HEK293 (cell line): ENCODE measurements at regions not wholly inside any gene's neighbourhood (a gene's known extent, or its start where the extent isn't known, plus 50 kb on each side); places are given as distances from the start of the nearest gene placed in this dataset.

Experiments
- CTCF ChIA-PET: fragments of 350-600 bp; formaldehyde crosslinking; extraction: SDS; loops from one replicate; lab custom pipeline; 2021; ENCODE audit warnings: antibody characterized with exemption; lab: Yijun Ruan, JAX
- POLR2A ChIA-PET: fragments of 300-600 bp; formaldehyde crosslinking; extraction: SDS; loops from one replicate; lab custom pipeline; 2020; ENCODE audit warnings: antibody characterized with exemption, inconsistent platforms; lab: Yijun Ruan, JAX
- H3K27ac ChIP-seq: fragments of 200-500 bp; sonication (Bioruptor generic); 2 replicates; pipeline ENCODE4 v1.5.1; 2014; ENCODE audit warnings: low read depth, low read length, control low read depth, inconsistent platforms; ENCODE audit errors: extremely low read depth
- H3K36me3 ChIP-seq, 2 experiments: fragments of 200-500 bp in 1 of 2; sonication (Bioruptor generic) in 1 of 2; 1 replicate in 1 of 2; 2 replicates in 1 of 2; pipeline ENCODE4 v1.5.1; 2014 to 2017; ENCODE audit warnings: inconsistent platforms in 2 of 2, low read length in 2 of 2; ENCODE audit not compliant: control insufficient read depth in 2 of 2, insufficient read depth in 1 of 2
- H3K4me1 ChIP-seq: fragments of 200-500 bp; sonication (Bioruptor generic); 2 replicates; pipeline ENCODE4 v1.5.1; 2014; ENCODE audit warnings: mild to moderate bottlenecking, low read length, inconsistent platforms; ENCODE audit not compliant: control insufficient read depth, insufficient read depth
- H3K4me3 ChIP-seq: 2 replicates; pipeline ENCODE4 v1.5.1; 2011; ENCODE audit warnings: low read depth, mild to moderate bottlenecking, control low read depth, low read length, moderate library complexity
- H3K9me3 ChIP-seq: fragments of 200-500 bp; sonication (Bioruptor generic); 2 replicates; pipeline ENCODE4 v1.5.1; 2014; ENCODE audit warnings: low read depth, low read length, inconsistent platforms; ENCODE audit not compliant: control insufficient read depth, insufficient read depth
- BCL11A ChIP-seq: fragments of 450-650 bp; formaldehyde crosslinking; IDR thresholded peaks from 2 replicates; pipeline ENCODE4 v1.5.1; 2016; ENCODE audit warnings: low read depth, missing biosample characterization, missing genetic modification characterization
- HIC1 ChIP-seq: fragments of 450-650 bp; formaldehyde crosslinking; IDR thresholded peaks from 2 replicates; pipeline ENCODE4 v1.5.1; 2016; ENCODE audit warnings: missing biosample characterization, missing genetic modification characterization
- MYNN ChIP-seq: fragments of 450-650 bp; formaldehyde crosslinking; IDR thresholded peaks from 2 replicates; pipeline ENCODE4 v1.5.1; 2016; ENCODE audit warnings: missing biosample characterization, missing genetic modification characterization, borderline replicate concordance
- TCF7L2 ChIP-seq: IDR thresholded peaks from 2 replicates; pipeline ENCODE4 v1.6.1; 2011; ENCODE audit warnings: low read depth, mild to moderate bottlenecking, inconsistent platforms, low read length, moderate library complexity, borderline replicate concordance
- ZBTB11 ChIP-seq: fragments of 450-650 bp; formaldehyde crosslinking; conservative IDR thresholded peaks from 2 replicates; pipeline ENCODE4 v1.5.1; 2016; ENCODE audit warnings: low read depth, missing biosample characterization, missing genetic modification characterization
- ZBTB21 ChIP-seq: fragments of 450-650 bp; formaldehyde crosslinking; IDR thresholded peaks from 2 replicates; pipeline ENCODE4 v1.5.1; 2017; ENCODE audit warnings: missing biosample characterization, missing genetic modification characterization
- ZEB2 ChIP-seq: fragments of 450-650 bp; formaldehyde crosslinking; IDR thresholded peaks from 2 replicates; pipeline ENCODE4 v1.5.1; 2016; ENCODE audit warnings: missing biosample characterization, missing genetic modification characterization
- ZFP69B ChIP-seq: fragments of 450-650 bp; formaldehyde crosslinking; IDR thresholded peaks from 2 replicates; pipeline ENCODE4 v1.5.1; 2016; ENCODE audit warnings: missing biosample characterization, missing genetic modification characterization
- ZNF114 ChIP-seq: fragments of 450-650 bp; formaldehyde crosslinking; IDR thresholded peaks from 2 replicates; pipeline ENCODE4 v1.5.0; 2017; ENCODE audit warnings: missing biosample characterization, missing genetic modification characterization
- ZNF18 ChIP-seq: fragments of 450-650 bp; formaldehyde crosslinking; IDR thresholded peaks from 2 replicates; pipeline ENCODE4 v1.5.1; 2016; ENCODE audit warnings: missing biosample characterization, missing genetic modification characterization
- ZNF223 ChIP-seq: fragments of 450-650 bp; formaldehyde crosslinking; IDR thresholded peaks from 2 replicates; pipeline ENCODE4 v1.5.1; 2016; ENCODE audit warnings: missing biosample characterization, missing genetic modification characterization
- ZNF341 ChIP-seq: fragments of 450-650 bp; formaldehyde crosslinking; IDR thresholded peaks from 2 replicates; pipeline ENCODE4; 2016; ENCODE audit warnings: low read depth, missing biosample characterization, missing genetic modification characterization
- ZNF366 ChIP-seq: fragments of 450-650 bp; formaldehyde crosslinking; conservative IDR thresholded peaks from 2 replicates; pipeline ENCODE4 v1.5.1; 2016; ENCODE audit warnings: missing biosample characterization, missing genetic modification characterization
- ZNF513 ChIP-seq: fragments of 450-650 bp; IDR thresholded peaks from 2 replicates; pipeline ENCODE4 v1.5.1; 2018; ENCODE audit warnings: missing biosample characterization, missing genetic modification characterization
- ZNF560 ChIP-seq: fragments of 450-650 bp; formaldehyde crosslinking; IDR thresholded peaks from 2 replicates; pipeline ENCODE4 v1.5.1; 2017; ENCODE audit warnings: missing biosample characterization, missing genetic modification characterization, borderline replicate concordance
- ZNF629 ChIP-seq: fragments of 450-650 bp; formaldehyde crosslinking; IDR thresholded peaks from 2 replicates; pipeline ENCODE4 v1.5.1; 2017; ENCODE audit warnings: missing biosample characterization, missing genetic modification characterization
- ZNF660 ChIP-seq: fragments of 450-650 bp; IDR thresholded peaks from 2 replicates; pipeline ENCODE4 v1.5.1; 2018; ENCODE audit warnings: missing biosample characterization, mild to moderate bottlenecking, missing genetic modification characterization
- ZNF677 ChIP-seq: fragments of 450-650 bp; IDR thresholded peaks from 2 replicates; pipeline ENCODE4 v1.5.0; 2018; ENCODE audit warnings: missing biosample characterization, mild to moderate bottlenecking, missing genetic modification characterization, moderate library complexity
- ZNF768 ChIP-seq: fragments of 450-650 bp; formaldehyde crosslinking; IDR thresholded peaks from 2 replicates; pipeline ENCODE4 v1.5.1; 2018; ENCODE audit warnings: missing biosample characterization, mild to moderate bottlenecking, missing genetic modification characterization
- ZNF777 ChIP-seq: fragments of 450-650 bp; formaldehyde crosslinking; IDR thresholded peaks from 2 replicates; pipeline ENCODE4 v1.5.1; 2017; ENCODE audit warnings: missing biosample characterization, missing genetic modification characterization, borderline replicate concordance
- ZNF792 ChIP-seq: fragments of 450-650 bp; formaldehyde crosslinking; IDR thresholded peaks from 2 replicates; pipeline ENCODE4 v1.5.1; 2016; ENCODE audit warnings: missing biosample characterization, missing genetic modification characterization
- ZNF837 ChIP-seq: fragments of 450-650 bp; formaldehyde crosslinking; IDR thresholded peaks from 2 replicates; pipeline ENCODE4 v1.5.1; 2016; ENCODE audit warnings: missing biosample characterization, missing genetic modification characterization
- ZSCAN23 ChIP-seq: fragments of 450-650 bp; formaldehyde crosslinking; IDR thresholded peaks from 2 replicates; pipeline ENCODE4 v1.5.1; 2016; ENCODE audit warnings: missing biosample characterization, missing genetic modification characterization

GRCh38 chr13:84654654-84655275, 772.5 kb upstream of the SLITRK1 start (continued):
- TF ChIP-seq ZNF18 (no peak), ZEB2 (no peak), ZNF768 (tag by site-specific recombination) (no peak), ZNF114 (tag by site-specific recombination) (no peak), ZNF677 (no peak), ZNF366 (tag by site-specific recombination) (no peak), ZNF513 (tag by site-specific recombination) (no peak), BCL11A (tag by site-specific recombination) (no peak), HIC1 (no peak), ZNF560 (tag by site-specific recombination) (no peak), ZNF837 (tag by site-specific recombination) (no peak)

- no peaks in the 10 kb centered on the region for H3K4me1 ChIP-seq
- CTCF ChIA-PET: no interaction called here
- no peak overlapping the region for H3K4me3 ChIP-seq
- H3K27ac ChIP-seq: no peak overlapping the region
- POLR2A ChIA-PET: no interaction called here
- TF ChIP-seq ZNF629 (tag by site-specific recombination) (no peak), ZNF513 (tag by site-specific recombination) (no peak), ZNF660 (tag by site-specific recombination) (no peak), ZFP69B (no peak), BCL11A (tag by site-specific recombination) (no peak)
- H3K9me3 ChIP-seq: no peaks in the 10 kb centered on the region
- H3K36me3 ChIP-seq: no peaks in the 10 kb centered on the region
These were observed 771.8 kb upstream of the SLITRK1 start for GRCh38 chr13:84653915-84654534.

GRCh38 chr13:84651705-84652104, 769.4 kb upstream of the SLITRK1 start:
- POLR2A ChIA-PET: no interaction called here
- no peak overlapping the region for H3K4me3 ChIP-seq
- H3K27ac ChIP-seq: no peak overlapping the region
- H3K4me1 ChIP-seq: no peaks in the 10 kb centered on the region
- H3K9me3 ChIP-seq: no peaks in the 10 kb centered on the region
- TF ChIP-seq ZNF777: no peak
- TF ChIP-seq ZSCAN23: no peak
- TF ChIP-seq ZNF223 (tag by site-specific recombination): no peak
- TF ChIP-seq ZNF660 (tag by site-specific recombination): no peak
- TF ChIP-seq ZBTB21 (tag by site-specific recombination): no peak
- TF ChIP-seq TCF7L2: no peak
- TF ChIP-seq ZNF341: no peak
- TF ChIP-seq ZNF792: no peak
- no peak for TF ChIP-seq MYNN (tag by site-specific recombination)
- no peak for TF ChIP-seq ZBTB11 (tag by site-specific recombination)
- TF ChIP-seq, all 188 proteins: peak for 0
- CTCF ChIA-PET: no interaction called here
- H3K36me3 ChIP-seq: no peaks in the 10 kb centered on the region
